Nucleus accumbens (tissue), 56 donors: ENCODE measurements at regions not wholly inside any gene's neighbourhood (a gene's known extent, or its start where the extent isn't known, plus 50 kb on each side); places are given as distances from the start of the nearest gene placed in this dataset.
"Not testable (repeated sequence)": the region's sequence is repeated elsewhere in the genome, so short reads cannot be mapped to it uniquely, and the experiment has no call there.

ENCODE experiments used
- DNase-seq, 56 donors: peaks; one replicate each; lab custom pipeline; 2025; lab: John Stamatoyannopoulos, UW

DNA sequence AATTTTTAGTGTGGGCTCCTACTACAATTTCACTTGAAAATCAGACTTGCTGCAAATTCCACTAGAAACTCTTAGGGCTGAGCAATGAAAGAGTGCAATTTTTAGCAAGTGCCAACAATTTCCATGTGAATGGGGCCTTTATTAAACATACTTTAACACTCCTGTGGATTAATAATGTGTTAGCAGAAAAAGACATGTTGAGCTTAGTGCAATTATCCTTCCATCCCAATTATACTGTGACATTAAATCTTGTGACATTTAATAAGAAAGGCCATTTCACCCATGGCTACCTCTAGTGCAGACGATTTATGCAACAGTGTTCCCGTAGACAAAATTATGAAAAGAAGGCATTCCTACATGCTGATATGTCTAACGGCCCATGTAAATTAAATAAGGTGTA lies 639.7 kb downstream of the STK39 start:
- no peak for DNase-seq

DNA sequence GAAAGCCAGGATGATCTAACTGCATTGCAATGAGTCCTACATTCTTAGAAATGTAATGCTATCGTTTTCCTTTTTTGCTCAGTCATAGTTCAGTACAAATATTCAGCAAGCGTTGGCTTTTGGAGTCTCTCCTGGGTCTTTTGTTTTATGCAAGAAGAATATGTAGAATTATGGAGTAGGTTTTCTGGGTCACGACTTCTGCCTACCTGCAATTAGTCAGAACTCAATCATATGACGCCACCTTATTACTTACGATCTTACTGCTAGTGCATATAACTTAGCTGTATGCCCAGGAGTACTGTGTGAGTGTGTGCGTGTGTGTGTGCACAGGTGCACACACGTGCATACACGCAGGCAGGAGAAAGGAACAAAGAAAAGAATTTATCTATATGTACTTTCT lies 640.2 kb downstream of the STK39 start:
- peak in 5 of 56 donors; percentile 0 to 39 (median 7) for DNase-seq

GRCh38 chr2:167602122-167602521 lies 645.3 kb downstream of the STK39 start:
- DNase-seq: no peak

GRCh38 chr2:167599219-167599618 lies 648.2 kb downstream of the STK39 start:
- no peak for DNase-seq

- no peak for DNase-seq
Measured at GRCh38 chr2:167595839-167596471, 651.4 kb downstream of the STK39 start.

- DNase-seq: no peak
Measured at GRCh38 chr2:167595021-167595420, 652.4 kb downstream of the STK39 start.

DNA sequence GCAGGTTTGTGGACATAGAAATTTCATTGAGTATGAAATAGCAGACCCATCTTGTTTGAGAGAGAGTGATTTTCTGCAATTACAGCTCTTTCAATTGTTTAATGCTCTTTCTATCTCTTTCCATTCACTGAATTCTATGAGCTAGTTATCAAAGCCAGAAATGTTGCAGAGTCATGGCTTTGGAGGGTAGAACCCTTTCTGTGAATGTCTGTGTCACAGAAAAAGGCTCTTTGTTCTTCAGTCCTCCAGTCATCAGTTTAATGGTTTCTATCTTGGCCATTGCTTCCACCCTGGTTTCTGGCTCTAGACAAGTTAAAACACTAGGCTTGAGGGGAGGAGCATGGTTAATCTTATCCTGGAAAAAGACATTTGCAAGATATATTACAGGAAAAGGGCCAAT lies 655.0 kb downstream of the STK39 start:
- peak in 4 of 56 donors; percentile 1 to 5 (median 2) for DNase-seq

DNA sequence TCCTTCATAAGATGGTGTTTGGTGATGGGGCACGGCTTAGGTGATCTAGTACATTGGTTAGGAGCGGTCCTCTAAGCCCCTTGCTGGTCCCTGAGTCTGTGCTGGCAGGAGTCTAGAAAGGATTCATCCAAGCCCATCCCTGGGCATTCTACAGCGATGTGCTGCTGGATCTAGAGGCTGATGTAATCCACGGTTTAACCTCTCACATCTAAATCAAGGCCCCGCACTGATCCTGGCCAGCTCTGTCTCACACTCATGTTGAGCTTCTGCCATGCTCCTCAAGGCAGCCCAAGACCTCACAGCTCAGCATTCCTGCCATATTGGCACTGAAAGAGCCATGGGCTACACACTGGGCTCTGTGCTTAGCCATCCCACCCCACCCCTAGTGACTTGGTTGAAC lies 664.8 kb downstream of the STK39 start:
- DNase-seq: no peak

- no peak for DNase-seq
Measured at GRCh38 chr2:167581961-167582574, 665.3 kb downstream of the STK39 start.

GRCh38 chr2:167579826-167580225 lies 667.6 kb downstream of the STK39 start:
- DNase-seq: no peak

DNA sequence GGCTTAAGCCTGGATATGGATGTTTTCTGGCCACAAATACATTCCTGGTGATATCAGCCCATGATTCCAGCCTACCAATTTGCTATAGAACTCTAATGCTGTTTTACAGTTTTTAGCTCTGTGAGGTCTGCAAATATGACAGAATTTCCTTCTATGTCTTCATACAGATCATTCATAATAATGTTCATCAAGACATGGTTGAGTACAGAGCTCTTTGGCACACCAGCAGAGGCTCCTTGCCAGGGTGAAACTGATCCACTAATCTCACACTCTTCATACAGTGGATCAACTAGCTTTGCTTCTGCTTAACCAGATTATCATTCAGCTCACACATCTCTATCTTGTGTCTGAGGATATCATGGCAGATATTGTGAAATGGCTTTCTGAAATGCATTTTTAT lies 672.1 kb downstream of the STK39 start:
- DNase-seq: no peak

GRCh38 chr2:167572883-167573619 lies 674.3 kb downstream of the STK39 start:
- no peak for DNase-seq

DNA sequence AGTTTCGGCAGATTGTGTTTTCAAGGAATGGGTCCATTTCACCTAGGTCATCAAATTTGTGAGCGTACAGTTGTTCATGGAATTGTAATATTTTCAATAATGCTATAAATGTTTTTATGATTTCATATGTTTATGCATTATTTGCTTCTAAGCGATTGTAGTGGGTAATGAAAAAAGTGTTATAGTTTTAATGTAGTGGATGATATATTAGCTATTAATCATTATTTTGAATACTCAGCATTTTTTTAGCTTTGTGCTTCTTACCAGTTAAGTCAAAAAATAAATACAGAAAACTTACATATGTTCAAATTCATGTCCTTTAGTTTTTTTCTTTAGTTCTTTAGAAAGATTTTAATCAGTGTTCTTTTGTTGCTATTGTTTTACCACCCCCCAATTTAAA lies 677.0 kb downstream of the STK39 start:
- DNase-seq: no peak

- DNase-seq: not testable (repeated sequence)
Measured at GRCh38 chr2:167563885-167564619, 675.8 kb downstream of the XIRP2 start.

DNA sequence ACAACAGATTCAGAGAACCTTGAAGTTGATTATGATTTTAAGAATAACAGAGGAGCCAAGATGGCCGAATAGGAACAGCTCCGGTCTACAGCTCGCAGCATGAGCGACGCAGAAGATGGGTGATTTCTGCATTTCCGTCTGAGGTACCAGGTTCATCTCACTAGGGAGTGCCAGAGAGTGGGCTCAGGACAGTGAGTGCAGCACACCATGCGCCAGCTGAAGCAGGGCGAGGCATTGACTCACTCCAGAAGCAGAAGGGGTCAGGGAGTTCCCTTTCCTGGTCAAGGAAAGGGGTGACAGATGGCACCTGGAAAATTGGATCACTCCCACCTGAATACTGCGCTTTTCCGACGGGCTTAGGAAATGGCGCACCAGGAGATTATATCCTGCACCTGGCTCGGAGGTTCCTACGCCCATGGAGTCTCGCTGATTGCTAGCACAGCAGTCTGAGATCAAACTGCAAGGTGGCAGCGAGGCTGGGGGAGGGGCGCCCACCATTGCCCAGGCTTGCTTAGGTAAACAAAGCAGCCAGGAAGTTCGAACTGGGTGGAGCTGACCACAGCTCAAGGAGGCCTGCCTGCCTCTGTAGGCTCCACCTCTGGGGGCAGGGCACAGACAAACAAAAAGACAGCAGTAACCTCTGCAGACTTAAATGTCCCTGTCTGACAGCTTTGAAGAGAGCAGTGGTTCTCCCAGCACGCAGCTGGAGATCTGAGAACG lies 670.2 kb downstream of the XIRP2 start:
- DNase-seq: not testable (repeated sequence)

DNA sequence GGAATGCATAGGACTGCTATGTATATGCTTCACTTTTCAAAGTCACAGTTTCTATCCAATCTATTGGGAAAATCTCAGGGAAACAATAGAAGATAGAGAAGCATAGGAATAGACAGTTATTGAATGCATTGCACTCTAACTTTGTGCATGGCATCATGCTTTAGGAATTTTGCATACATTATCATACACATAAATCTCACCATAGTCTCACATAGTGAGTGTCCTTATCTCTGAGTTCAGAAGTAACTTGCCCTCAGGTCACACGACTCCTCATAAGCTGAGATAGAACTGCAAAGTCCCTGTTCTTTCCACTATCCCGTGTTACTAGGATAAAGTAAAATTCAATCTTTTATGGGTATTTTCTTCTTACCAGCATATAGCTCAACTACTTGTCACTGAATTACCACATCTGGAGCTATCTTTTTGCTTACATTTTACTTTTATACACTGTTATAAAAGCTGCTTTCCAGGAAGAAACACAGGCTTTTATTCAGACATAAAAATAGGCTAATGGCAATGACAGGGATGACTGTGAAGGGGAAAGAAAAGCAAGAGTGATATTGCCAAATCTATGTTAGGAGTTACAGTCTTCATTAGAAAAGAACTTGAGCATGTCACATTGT lies 666.9 kb downstream of the XIRP2 start:
- DNase-seq: no peak

DNA sequence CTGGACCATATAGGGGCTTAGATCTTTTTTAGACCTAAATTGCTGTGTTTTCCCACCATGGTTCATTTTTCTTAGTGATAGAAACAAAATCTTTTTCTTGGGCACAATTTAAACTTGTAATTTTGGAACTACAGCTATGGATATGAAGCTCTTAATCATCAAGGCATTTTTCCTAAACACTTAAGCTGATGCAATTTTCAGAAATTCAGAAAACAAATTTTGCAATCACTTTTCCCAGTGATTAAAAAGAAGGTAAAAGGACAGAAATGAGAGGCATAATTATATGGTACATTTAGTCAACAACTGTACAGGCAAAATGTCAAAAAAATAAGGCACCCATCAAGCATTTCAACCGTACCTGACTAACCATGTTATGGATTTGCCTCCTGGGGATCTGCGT lies 665.4 kb downstream of the XIRP2 start:
- DNase-seq: no peak

DNA sequence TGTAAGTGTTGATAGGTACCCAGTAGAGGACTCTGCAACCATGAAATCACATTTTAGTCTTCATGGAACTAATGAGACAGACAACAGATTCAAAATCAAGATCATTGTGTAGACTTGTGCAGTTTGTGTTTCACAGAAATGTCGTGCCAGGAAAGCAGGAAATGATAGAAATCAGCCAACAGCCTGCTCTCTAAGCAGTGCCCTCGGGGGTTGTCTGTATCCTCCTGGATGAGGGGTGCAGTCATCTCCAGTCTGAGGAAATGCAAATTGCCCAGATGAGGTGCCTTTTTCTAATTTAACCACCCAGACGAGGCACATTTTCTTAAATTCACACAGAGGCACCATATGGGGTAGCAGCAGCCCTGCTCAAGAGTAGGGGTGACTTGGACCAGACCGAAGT lies 663.1 kb downstream of the XIRP2 start:
- no peak for DNase-seq

DNA sequence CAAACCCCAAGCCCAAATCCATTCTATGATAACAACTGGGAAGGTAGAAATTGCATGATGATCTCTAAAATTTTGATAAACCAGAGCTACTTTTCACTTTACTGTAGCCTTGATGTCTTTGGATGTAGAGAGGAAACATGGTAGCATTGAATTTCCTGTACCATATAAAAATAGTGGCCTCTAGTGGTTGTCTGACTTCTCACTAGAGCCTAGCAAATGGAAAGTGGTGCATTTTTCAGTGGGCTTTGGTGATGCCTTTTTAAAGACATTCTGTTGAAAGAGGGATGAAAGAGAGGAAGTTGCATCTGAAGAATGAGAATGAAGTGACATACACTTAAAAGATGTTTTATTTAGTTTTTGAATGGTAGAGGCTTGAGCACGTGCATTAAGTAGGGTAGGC lies 662.2 kb downstream of the XIRP2 start:
- DNase-seq: no peak

DNA sequence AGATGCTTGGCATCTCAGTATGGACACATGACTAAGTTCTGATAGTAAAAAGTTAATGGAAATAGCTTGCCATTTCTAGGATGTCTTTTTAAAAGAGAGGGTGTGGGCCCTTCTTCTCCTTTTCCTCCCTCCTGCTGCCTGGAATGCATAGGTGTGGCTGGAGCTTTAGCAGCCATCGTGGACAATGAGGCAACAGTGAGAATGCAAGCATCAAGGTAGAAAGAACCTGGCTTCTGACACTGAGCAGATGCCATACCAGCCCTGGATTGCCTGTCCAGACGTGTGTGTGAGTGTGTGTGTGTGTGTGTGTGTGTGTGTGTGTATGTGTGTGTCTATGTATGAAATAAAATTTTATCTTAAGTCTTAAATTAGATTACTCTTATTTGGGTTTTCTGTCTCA lies 660.1 kb downstream of the XIRP2 start:
- no peak for DNase-seq
